Esophagus (tissue), 2 donors: ENCODE measurements at regions not wholly inside any gene's neighbourhood (a gene's known extent, or its start where the extent isn't known, plus 50 kb on each side); places are given as distances from the start of the nearest gene placed in this dataset.

ENCODE experiments used
- H3K27ac ChIP-seq, 2 donors: one replicate each; pipeline ENCODE4 v1.5.1; 2013; ENCODE audit warnings: low read depth in 2 of 2, mild to moderate bottlenecking in 2 of 2, inconsistent platforms in 1 of 2, low read length in 1 of 2, moderate library complexity in 1 of 2
- H3K27me3 ChIP-seq, 2 donors: one replicate each; pipeline ENCODE4 v1.6.1; 2013; ENCODE audit warnings: low read length in 2 of 2, control low read depth in 1 of 2, mild to moderate bottlenecking in 1 of 2; ENCODE audit not compliant: insufficient read depth in 2 of 2, control insufficient read depth in 1 of 2
- H3K36me3 ChIP-seq, 2 donors: one replicate each; pipeline ENCODE4 v1.6.1; 2013; ENCODE audit warnings: low read length in 1 of 2; ENCODE audit not compliant: control insufficient read depth in 2 of 2, insufficient read depth in 2 of 2
- H3K4me1 ChIP-seq, 2 donors: one replicate each; pipeline ENCODE4 v1.6.1; 2013; ENCODE audit warnings: low read length in 1 of 2; ENCODE audit not compliant: control insufficient read depth in 2 of 2, insufficient read depth in 2 of 2
- H3K4me3 ChIP-seq, 2 donors: one replicate each; pipeline ENCODE4 v1.5.1; 2013; ENCODE audit warnings: low read length in 2 of 2, mild to moderate bottlenecking in 2 of 2, low read depth in 1 of 2, moderate library complexity in 1 of 2
- H3K9me3 ChIP-seq, 2 donors: one replicate each; pipeline ENCODE4 v1.6.1; 2013; ENCODE audit warnings: mild to moderate bottlenecking in 2 of 2, low read depth in 1 of 2, low read length in 1 of 2, moderate library complexity in 1 of 2; ENCODE audit not compliant: control insufficient read depth in 2 of 2, insufficient read depth in 1 of 2
- WGBS, 2 donors: extraction: QIAGEN DNeasy Blood & Tissue Kit; methylation state at CpG; one replicate each; pipeline ENCODE4 v1.1.7; 2013; 5-methylcytosine and 5-hydroxymethylcytosine counted together
- donor health status: healthy with polysubstance abuse.
- donor health status: Bipolar disorder and iron deficiency.

DNA sequence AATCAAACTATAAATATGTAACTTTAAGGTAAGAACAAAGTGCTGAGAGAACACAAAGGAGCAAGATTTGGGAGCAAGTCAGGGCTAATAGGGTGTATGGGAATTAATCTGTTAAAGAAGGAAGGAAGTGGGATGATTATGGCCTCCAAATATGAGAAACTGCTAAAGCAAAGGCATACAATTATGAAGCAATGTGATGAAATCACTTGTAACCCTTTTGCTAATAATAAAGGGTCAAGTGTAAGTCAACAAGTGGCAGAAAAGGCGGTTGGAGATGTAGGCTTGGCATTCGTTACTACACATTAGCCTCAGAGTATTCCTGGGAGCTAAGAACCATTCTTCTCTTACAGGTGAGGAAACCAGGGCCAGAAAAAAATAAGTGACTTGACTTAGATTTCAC is 1002.3 kb upstream of the TENM4 start:
- 38 to 69% methylated on average over 2 of the region's 2 CpGs for WGBS, 2 donors
- Histone ChIP-seq H3K4me3 (no peak overlapping the region), H3K27me3 (no peaks in the 10 kb centered on the region), H3K36me3 (no peaks in the 10 kb centered on the region), H3K9me3 (no peaks in the 10 kb centered on the region), H3K27ac (no peak overlapping the region), H3K4me1 (no peaks in the 10 kb centered on the region)

DNA sequence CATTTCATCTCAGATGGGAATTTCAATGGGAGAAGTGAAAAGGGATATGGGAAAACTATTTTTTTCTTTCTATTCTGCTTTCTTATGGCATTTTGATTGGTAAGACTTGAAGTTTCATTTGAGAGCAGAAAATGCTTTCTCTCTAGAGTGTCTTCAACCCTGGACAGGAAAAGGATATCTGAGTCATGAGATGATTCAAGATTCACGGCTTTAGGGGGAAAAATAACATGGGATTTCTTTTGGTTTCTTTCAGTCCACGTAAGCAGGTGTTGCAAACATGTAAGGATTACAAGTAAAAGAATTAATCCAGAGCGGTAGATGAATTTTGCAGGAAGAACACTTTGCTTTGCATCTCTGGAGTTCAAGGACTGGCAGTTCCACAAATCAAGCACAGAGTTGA is 1001.0 kb upstream of the TENM4 start:
- Histone ChIP-seq H3K4me3 (no peak overlapping the region), H3K27ac (no peak overlapping the region), H3K27me3 (no peaks in the 10 kb centered on the region), H3K4me1 (no peaks in the 10 kb centered on the region), H3K9me3 (no peaks in the 10 kb centered on the region), H3K36me3 (no peaks in the 10 kb centered on the region)
- 49 to 55% methylated on average over 3 of the region's 3 CpGs for WGBS, 2 donors

DNA sequence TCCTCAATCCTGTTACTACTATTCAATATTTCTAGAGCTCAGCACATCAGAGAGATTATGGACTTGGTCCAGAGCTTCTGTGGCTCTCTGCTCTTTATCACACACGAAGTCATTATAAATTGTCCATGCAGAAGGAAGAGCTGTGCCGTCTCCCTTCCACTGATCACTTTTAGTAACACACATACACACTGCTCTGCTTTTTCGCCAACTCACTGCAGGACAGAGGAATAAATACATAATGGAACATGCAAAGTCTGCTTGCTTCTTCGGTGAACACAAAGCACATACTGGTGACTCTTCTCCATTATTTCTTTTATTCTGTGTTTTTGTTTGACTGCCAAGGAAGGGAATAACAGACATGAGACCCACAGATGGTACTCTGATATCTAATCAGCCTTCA is 1000.0 kb upstream of the TENM4 start:
- H3K9me3 ChIP-seq, result no peaks in the 10 kb centered on the region
- H3K27ac ChIP-seq, result no peak overlapping the region
- H3K4me1 ChIP-seq, result no peaks in the 10 kb centered on the region
- no peaks in the 10 kb centered on the region for H3K27me3 ChIP-seq
- no peak overlapping the region for H3K4me3 ChIP-seq
- WGBS, 2 donors, result 62 to 70% methylated on average over 4 of the region's 4 CpGs
- no peaks in the 10 kb centered on the region for H3K36me3 ChIP-seq

DNA sequence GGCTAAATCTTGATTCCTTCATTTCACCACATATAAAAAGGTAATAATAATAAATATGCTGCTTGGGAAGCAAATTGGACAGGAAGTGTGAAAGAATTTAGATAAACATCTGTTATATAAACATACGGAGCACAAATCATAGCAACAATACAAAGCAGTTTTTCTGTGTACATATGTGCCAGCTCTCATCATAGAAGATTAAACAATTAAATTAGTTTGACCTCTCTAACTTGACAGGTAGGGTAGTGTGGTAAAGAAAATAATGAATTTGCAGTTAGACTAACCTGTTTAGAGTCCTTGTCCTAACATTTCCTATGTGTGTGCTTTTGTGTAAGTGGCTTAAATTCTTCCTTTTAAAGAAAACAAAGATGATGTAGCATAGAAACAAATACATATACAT is 995.7 kb upstream of the TENM4 start:
- no peaks in the 10 kb centered on the region for H3K27me3 ChIP-seq
- no peak overlapping the region for H3K27ac ChIP-seq
- H3K4me1 ChIP-seq, result no peaks in the 10 kb centered on the region
- no peak overlapping the region for H3K4me3 ChIP-seq
- no peaks in the 10 kb centered on the region for H3K9me3 ChIP-seq
- 37 to 53% methylated on average over 1 of the region's 1 CpG for WGBS, 2 donors
- H3K36me3 ChIP-seq, result no peaks in the 10 kb centered on the region

DNA sequence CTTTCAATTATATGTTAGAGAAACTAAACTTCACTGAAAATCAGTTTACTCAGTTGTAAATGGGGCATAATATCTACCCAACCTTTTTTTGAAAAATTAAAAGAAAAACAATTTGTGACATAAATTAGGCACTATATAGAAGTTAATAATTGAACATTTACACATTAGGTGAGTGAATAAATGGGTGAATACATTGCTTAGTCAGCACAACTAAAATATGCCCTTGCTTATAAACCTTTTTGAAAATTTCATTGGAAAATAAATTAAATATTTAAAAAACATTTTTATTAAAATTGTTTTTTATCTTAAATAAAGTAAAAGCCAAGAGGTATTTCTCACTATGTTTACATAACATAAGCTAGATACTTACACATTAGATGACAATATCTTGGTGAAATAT is 994.5 kb upstream of the TENM4 start:
- no peak overlapping the region for H3K27ac ChIP-seq
- H3K4me1 ChIP-seq, result no peaks in the 10 kb centered on the region
- H3K36me3 ChIP-seq, result no peaks in the 10 kb centered on the region
- H3K9me3 ChIP-seq, result no peaks in the 10 kb centered on the region
- no peak overlapping the region for H3K4me3 ChIP-seq
- H3K27me3 ChIP-seq, result no peaks in the 10 kb centered on the region

DNA sequence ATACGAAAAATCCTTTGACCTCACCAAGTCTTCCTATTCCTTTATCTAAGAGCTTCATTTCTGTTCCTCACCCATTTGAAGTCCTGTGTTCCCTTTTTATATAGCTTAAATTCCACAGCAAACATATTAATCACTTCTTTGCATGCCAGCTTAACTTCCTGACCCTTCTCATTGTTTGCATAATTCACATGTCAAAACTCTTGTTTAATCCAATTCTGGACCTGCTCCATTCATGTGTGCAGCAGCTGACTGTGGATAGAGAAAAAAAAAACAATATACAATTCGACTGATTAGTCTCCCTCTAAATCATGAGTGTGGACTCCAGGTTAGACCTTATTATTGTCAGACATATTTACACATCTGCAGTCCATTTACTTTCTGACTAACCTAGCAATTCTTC is 991.2 kb upstream of the TENM4 start:
- Histone ChIP-seq H3K4me1 (no peaks in the 10 kb centered on the region), H3K27ac (no peak overlapping the region), H3K36me3 (no peaks in the 10 kb centered on the region), H3K27me3 (no peaks in the 10 kb centered on the region), H3K4me3 (no peak overlapping the region), H3K9me3 (no peaks in the 10 kb centered on the region)
- WGBS, 2 donors, result 16 to 30% methylated on average over 2 of the region's 2 CpGs

DNA sequence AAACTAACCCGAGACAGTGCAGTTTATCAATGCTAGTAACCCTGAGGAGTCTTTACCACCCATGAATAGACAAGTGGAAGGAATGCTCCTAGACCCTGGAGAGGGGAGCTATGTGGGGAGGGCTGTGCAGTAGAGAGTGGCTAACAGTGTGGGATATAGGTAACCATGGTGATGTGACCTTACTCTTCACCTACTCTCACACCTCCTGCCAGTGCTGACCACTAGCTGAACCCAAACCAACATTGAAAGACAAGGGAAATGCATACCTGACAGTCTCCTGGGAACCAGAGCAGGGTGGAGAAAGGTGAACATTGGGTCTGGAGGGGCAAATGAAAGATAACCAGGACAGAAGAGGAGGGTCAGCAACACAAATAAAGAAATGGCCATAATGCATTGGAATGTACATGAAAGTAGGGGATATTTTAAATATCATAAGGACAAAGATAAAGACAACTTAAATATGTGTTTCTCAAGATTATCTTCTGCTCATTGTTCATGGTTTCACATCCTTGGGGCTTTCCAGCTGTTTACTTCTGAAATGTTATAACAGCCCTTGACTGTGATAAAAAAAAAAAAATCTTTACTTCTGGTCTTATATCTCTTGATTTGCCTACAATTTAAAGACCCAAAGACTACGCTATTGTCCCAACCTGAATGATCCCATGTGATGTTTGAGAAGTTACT is 983.3 kb upstream of the TENM4 start:
- peaks cover 0 to 2% of the 10 kb centered on the region in 2 donors for H3K27me3 ChIP-seq
- WGBS, 2 donors, result 62 to 69% methylated on average over 2 of the region's 2 CpGs
- H3K4me1 ChIP-seq, result no peaks in the 10 kb centered on the region
- H3K9me3 ChIP-seq, result no peaks in the 10 kb centered on the region
- H3K27ac ChIP-seq, result no peak overlapping the region
- no peak overlapping the region for H3K4me3 ChIP-seq
- H3K36me3 ChIP-seq, result no peaks in the 10 kb centered on the region

DNA sequence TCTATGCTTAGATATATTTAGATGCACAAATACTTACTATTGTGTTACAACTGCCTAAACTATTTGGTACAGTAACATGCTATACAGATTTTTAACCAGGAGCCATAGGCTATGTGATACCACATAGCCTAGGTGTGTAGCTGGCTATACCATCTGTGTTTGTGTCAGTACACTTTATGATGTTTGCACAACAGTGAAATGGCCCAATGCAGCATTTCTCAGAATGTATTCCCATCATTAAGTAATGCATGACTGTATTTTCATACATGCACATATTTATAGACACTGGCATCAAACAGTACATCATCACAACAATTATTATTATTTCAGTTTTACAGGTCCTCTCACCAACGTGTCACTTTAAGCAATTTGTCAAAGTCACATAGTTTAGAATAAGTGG is 979.5 kb upstream of the TENM4 start:
- Histone ChIP-seq H3K36me3 (no peaks in the 10 kb centered on the region), H3K9me3 (no peaks in the 10 kb centered on the region), H3K27me3 (peaks cover 0 to 2% of the 10 kb centered on the region in 2 donors), H3K27ac (no peak overlapping the region), H3K4me1 (no peaks in the 10 kb centered on the region), H3K4me3 (no peak overlapping the region)
- 47 to 63% methylated on average over 1 of the region's 1 CpG for WGBS, 2 donors

DNA sequence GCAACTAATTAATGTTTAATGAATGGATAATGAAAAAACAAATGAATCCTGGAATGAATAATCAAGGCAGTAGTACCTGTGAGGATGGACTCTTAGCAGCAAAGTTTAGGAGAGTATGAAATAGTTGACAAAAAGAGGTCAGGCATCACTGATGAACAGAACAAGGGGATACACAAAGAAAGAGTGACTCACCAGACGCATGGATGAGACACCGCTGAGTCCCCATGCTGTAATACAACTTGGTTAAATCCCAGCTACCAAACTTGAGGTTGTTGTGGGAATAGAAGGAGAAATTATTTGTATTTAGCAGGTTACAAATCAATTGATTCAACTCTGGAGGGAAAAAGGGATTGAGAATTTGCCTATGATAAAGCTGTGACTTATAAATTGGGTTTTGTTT is 976.9 kb upstream of the TENM4 start:
- Histone ChIP-seq H3K27ac (no peak overlapping the region), H3K36me3 (no peaks in the 10 kb centered on the region), H3K4me3 (no peak overlapping the region), H3K4me1 (no peaks in the 10 kb centered on the region), H3K9me3 (no peaks in the 10 kb centered on the region), H3K27me3 (no peaks in the 10 kb centered on the region)
- 84 to 87% methylated on average over 2 of the region's 2 CpGs for WGBS, 2 donors

DNA sequence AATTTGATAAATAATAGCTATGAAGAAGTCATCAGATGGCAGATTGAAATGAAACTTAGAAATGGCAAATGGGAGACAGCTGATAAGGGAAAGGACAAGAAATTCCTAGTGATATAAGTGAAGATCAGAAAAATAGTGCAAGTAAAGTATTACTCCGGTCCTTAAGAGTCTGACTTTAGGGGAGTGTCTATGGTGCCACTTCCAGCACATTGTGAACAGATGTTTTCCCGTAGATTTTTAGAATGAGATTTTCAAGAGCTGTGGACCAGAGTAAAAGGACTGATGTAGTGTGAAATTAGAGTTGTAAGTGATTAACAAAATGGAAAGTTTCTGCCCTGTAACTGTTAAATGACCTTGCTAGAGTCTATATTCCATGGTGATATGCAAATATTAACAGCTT is 974.8 kb upstream of the TENM4 start:
- H3K27me3 ChIP-seq, result no peaks in the 10 kb centered on the region
- no peaks in the 10 kb centered on the region for H3K36me3 ChIP-seq
- no peaks in the 10 kb centered on the region for H3K4me1 ChIP-seq
- 86 to 90% methylated on average over 2 of the region's 2 CpGs for WGBS, 2 donors
- no peaks in the 10 kb centered on the region for H3K9me3 ChIP-seq
- H3K27ac ChIP-seq, result no peak overlapping the region
- no peak overlapping the region for H3K4me3 ChIP-seq
